ENCODE measurements at regions not wholly inside any gene's neighbourhood (a gene's known extent, or its start where the extent isn't known, plus 50 kb on each side); places are given as distances from the start of the nearest gene placed in this dataset.

- TF ChIP-seq STAT6 (CRISPR knock-in tag; conservative IDR thresholded peaks at IDR 0.05; ENCODE audit: low read depth) (no peak), CTCF (IDR thresholded peaks at IDR 0.05) (no peak), CREB1 (CRISPR knock-in tag; IDR thresholded peaks at IDR 0.05) (no peak), SP1 (CRISPR knock-in tag; conservative IDR thresholded peaks at IDR 0.05) (no peak), TCF7 (CRISPR knock-in tag; IDR thresholded peaks at IDR 0.05; ENCODE audit: low read depth) (no peak), JUN (CRISPR knock-in tag; IDR thresholded peaks at IDR 0.05) (no peak), RELA (CRISPR knock-in tag; IDR thresholded peaks at IDR 0.05; ENCODE audit: borderline replicate concordance) (no peak), MAX (CRISPR knock-in tag; IDR thresholded peaks at IDR 0.05) (no peak), HMGXB4 (CRISPR knock-in tag; IDR thresholded peaks at IDR 0.05) (no peak), USF2 (CRISPR knock-in tag; IDR thresholded peaks at IDR 0.05) (no peak), FOXP1 (CRISPR knock-in tag; IDR thresholded peaks at IDR 0.05; ENCODE audit: borderline replicate concordance) (no peak), SMAD3 (CRISPR knock-in tag; IDR thresholded peaks at IDR 0.05; ENCODE audit: borderline replicate concordance) (no peak), SMAD4 (CRISPR knock-in tag; IDR thresholded peaks at IDR 0.05) (no peak)
Observed at GRCh38 chr14:38342803-38343202, 86.9 kb upstream of the CLEC14A start.

Data from WTC11 (cell line).